Adrenal gland (tissue), 5 donors: ENCODE measurements at regions not wholly inside any gene's neighbourhood (a gene's known extent, or its start where the extent isn't known, plus 50 kb on each side); places are given as distances from the start of the nearest gene placed in this dataset.

Experiments
- CTCF ChIP-seq, 6 experiments: fragments of 450-650 bp in 4 of 6; fragments of 200-600 bp in 2 of 6; sonication (generic) in 1 of 6; IDR thresholded peaks; 1 replicate in 5 of 6; 2 replicates in 1 of 6; pipeline versions ENCODE4 v1.5.1 to v1.8.0; 2016 to 2021; ENCODE audit warnings: antibody characterized with exemption in 6 of 6, mild to moderate bottlenecking in 2 of 6, moderate library complexity in 1 of 6
- POLR2A ChIP-seq, 2 donors: fragments of 450-650 bp; IDR thresholded peaks; one replicate each; pipeline ENCODE4 v1.6.1; 2017; ENCODE audit warnings: antibody characterized with exemption in 2 of 2, mild to moderate bottlenecking in 2 of 2, moderate library complexity in 1 of 2
- donor health status: DM: no; HTN: no; CAD: no.

DNA sequence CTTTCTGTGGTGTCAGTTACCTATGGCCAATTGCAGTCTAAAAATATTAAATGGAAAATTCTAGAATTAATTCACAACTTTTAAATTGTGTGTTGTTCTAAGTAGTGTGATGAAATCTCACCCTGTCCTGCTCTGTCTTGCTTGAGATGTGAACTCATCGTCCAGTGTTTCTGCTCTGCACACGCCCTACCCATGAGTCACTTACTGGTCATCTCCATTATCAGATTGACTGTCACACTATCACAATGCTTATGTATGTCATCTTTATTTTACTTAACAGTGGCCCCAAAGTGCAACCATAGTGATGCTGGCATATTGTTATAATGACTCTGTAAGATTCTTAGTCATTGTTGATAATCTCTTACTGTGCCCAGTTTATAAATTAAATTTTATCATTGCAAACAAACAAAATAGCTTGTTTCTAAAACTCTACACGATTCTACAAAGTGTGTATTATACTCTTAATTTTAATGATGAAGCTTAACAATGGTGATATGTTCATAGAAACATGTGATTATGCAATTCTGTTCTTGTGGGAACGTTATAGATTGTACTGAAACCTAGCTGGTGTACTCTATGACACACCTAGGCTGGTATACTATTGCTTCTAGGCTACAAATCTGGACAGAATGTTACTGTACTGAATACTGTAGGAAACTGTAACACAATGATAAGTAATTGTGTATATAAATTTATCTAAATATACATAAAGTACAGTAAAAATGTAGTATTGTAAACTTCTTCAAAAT is 1086.8 kb upstream of the PIK3C3 start:
- TF ChIP-seq POLR2A (IDR thresholded peaks at IDR 0.05): no peak
- no peak for TF ChIP-seq CTCF (IDR thresholded peaks at IDR 0.05)
